K562 (cell line): ENCODE measurements at regions not wholly inside any gene's neighbourhood (a gene's known extent, or its start where the extent isn't known, plus 50 kb on each side); places are given as distances from the start of the nearest gene placed in this dataset.

Experiments
- BACH1 ChIP-seq: fragments of 200-800 bp; sonication (Bioruptor generic); IDR thresholded peaks from 2 replicates; pipeline ENCODE4 v1.6.1; 2016; ENCODE audit warnings: missing genetic modification characterization, missing compliant biosample characterization
- CAMTA2 ChIP-seq: fragments of 250-450 bp; sonication (Bioruptor Pico); conservative IDR thresholded peaks from 2 replicates; pipeline ENCODE4 v1.5.1; 2022
- EHMT2 ChIP-seq: fragments of 450-650 bp; IDR thresholded peaks from 2 replicates; pipeline ENCODE4 v1.6.1; 2018; ENCODE audit warnings: antibody characterized with exemption
- EZH2 ChIP-seq: IDR thresholded peaks from 2 replicates; pipeline ENCODE4 v1.6.1; 2012; ENCODE audit warnings: low read depth, mild to moderate bottlenecking, inconsistent platforms, low read length, borderline replicate concordance
- JUND ChIP-seq, 2 experiments: IDR thresholded peaks; 2 replicates in 1 of 2; 3 replicates in 1 of 2; pipeline ENCODE4 v1.6.1; 2011; ENCODE audit warnings: borderline replicate concordance in 2 of 2, low read depth in 2 of 2, low read length in 2 of 2, improper control_type of control experiment in 1 of 2, missing biosample characterization in 1 of 2, missing genetic modification characterization in 1 of 2, missing genetic modification reagents in 1 of 2
- MED1 ChIP-seq: sonication (generic); formaldehyde crosslinking; IDR thresholded peaks from 2 replicates; pipeline ENCODE4 v1.8.1; 2023; ENCODE audit warnings: missing genetic modification reagents, borderline replicate concordance
- MEIS2 ChIP-seq: fragments of 450-650 bp; IDR thresholded peaks from 2 replicates; pipeline ENCODE4 v1.6.1; 2014; ENCODE audit warnings: mild to moderate bottlenecking; ENCODE audit not compliant: partially characterized antibody
- POLR2AphosphoS5 ChIP-seq: IDR thresholded peaks from 2 replicates; pipeline ENCODE4 v1.6.1; 2011; ENCODE audit warnings: mild to moderate bottlenecking, low read depth, low read length, moderate library complexity; ENCODE audit not compliant: control insufficient read depth, insufficient read depth
- SOX6 ChIP-seq: fragments of 450-650 bp; IDR thresholded peaks from 2 replicates; pipeline ENCODE4 v1.6.1; 2014; ENCODE audit warnings: mild to moderate bottlenecking
- WHSC1 ChIP-seq: IDR thresholded peaks from one replicate; pipeline ENCODE4 v1.6.1; 2012; ENCODE audit warnings: low read length, control low read depth, inconsistent platforms
- TF ChIP-seq, protein P1 (sequence below): fragments of 450-650 bp; formaldehyde crosslinking; IDR thresholded peaks from 2 replicates; pipeline ENCODE4 v1.4.0; 2022; ENCODE audit warnings: missing genetic modification characterization
- TF ChIP-seq, protein P2 (sequence below), 3 experiments: IDR thresholded peaks in 2 of 3; conservative IDR thresholded peaks in 1 of 3; 2 replicates each; pipeline ENCODE4 v1.5.1; 2011 to 2012; ENCODE audit warnings: low read length in 3 of 3, mild to moderate bottlenecking in 3 of 3, control low read depth in 2 of 3, improper control_type of control experiment in 1 of 3, inconsistent platforms in 1 of 3, low read depth in 1 of 3, mixed read lengths in 1 of 3, moderate library complexity in 1 of 3; ENCODE audit not compliant: insufficient read depth in 2 of 3

DNA sequence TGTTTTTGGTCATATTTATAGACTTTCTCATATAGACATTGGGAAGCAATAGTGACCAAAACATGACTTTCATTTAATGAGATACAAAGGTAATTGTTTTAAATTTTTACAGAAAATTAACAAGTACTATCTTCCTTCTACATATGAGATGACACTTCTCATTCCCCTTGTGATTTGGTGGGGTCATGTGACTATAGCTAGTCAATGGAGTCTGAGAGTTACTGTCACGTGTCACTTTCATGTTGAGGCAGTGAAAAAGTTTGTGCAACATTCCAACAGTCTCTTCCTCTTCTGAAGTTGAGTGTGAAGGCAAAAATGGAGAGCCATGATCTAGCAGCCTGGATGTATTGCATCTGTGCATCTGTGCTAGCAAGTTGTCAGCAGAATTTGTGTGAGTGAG, 618.3 kb upstream of the LRRC4C start:
- TF ChIP-seq, protein P1, sequence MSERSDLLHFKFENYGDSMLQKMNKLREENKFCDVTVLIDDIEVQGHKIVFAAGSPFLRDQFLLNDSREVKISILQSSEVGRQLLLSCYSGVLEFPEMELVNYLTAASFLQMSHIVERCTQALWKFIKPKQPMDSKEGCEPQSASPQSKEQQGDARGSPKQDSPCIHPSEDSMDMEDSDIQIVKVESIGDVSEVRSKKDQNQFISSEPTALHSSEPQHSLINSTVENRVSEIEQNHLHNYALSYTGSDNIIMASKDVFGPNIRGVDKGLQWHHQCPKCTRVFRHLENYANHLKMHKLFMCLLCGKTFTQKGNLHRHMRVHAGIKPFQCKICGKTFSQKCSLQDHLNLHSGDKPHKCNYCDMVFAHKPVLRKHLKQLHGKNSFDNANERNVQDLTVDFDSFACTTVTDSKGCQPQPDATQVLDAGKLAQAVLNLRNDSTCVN = no peak
- TF ChIP-seq POLR2AphosphoS5 (no peak), MED1 (CRISPR knock-in tag) (no peak), EZH2 (no peak), JUND (IDR thresholded peaks at IDR 0.05; ENCODE audit: borderline replicate concordance, low read depth, low read length) (no peak), JUND (tag; IDR thresholded peaks at IDR 0.05; ENCODE audit: borderline replicate concordance, low read depth, low read length) (no peak), WHSC1 (no peak), CAMTA2 (no peak), SOX6 (no peak), BACH1 (tag) (no peak), MEIS2 (no peak), EHMT2 (no peak)
- TF ChIP-seq, protein P2, sequence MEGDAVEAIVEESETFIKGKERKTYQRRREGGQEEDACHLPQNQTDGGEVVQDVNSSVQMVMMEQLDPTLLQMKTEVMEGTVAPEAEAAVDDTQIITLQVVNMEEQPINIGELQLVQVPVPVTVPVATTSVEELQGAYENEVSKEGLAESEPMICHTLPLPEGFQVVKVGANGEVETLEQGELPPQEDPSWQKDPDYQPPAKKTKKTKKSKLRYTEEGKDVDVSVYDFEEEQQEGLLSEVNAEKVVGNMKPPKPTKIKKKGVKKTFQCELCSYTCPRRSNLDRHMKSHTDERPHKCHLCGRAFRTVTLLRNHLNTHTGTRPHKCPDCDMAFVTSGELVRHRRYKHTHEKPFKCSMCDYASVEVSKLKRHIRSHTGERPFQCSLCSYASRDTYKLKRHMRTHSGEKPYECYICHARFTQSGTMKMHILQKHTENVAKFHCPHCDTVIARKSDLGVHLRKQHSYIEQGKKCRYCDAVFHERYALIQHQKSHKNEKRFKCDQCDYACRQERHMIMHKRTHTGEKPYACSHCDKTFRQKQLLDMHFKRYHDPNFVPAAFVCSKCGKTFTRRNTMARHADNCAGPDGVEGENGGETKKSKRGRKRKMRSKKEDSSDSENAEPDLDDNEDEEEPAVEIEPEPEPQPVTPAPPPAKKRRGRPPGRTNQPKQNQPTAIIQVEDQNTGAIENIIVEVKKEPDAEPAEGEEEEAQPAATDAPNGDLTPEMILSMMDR (IDR thresholded peaks at IDR 0.05 in 2 of 3, conservative IDR thresholded peaks at IDR 0.05 in 1 of 3; ENCODE audit: insufficient read depth in 2 of 3, low read depth in 1 of 3, low read length in 3 of 3) = no peak
